HCT116 (cell line): ENCODE measurements at regions not wholly inside any gene's neighbourhood (a gene's known extent, or its start where the extent isn't known, plus 50 kb on each side); places are given as distances from the start of the nearest gene placed in this dataset.
"Not testable (repeated sequence)": the region's sequence is repeated elsewhere in the genome, so short reads cannot be mapped to it uniquely, and the experiment has no call there.

Experiments used
- ATAC-seq: fragments of 200-7000 bp; cut with Tn5 transposase; 2 replicates; pipeline ENCODE4 v1.9.1; 2020; ENCODE audit warnings: mild to moderate bottlenecking, moderate library complexity
- BruUV-seq: library from RNA; stranded (reverse); fragments of 400-500 nt; replicated peaks from 2 replicates; lab custom pipeline; 2021; lab: Mats Ljungman, UMichigan
- CTCF ChIA-PET: fragments of 300-600 bp; sonication (Branson Sonifier 250); formaldehyde crosslinking; loops from one replicate; lab custom pipeline; 2021; ENCODE audit warnings: antibody characterized with exemption; lab: Charles Lee
- POLR2A ChIA-PET: fragments of 300-600, 350-600 bp; sonication (Branson Sonifier 250); formaldehyde crosslinking; loops from one replicate; lab custom pipeline; 2021; ENCODE audit warnings: antibody characterized with exemption; lab: Charles Lee
- RAD21 ChIA-PET, 2 experiments: fragments of 300-600 bp; sonication (Branson Sonifier 250); formaldehyde crosslinking; loops; one replicate each; lab custom pipeline; 2023; ENCODE audit warnings: low total read pairs in 2 of 2; ENCODE audit not compliant: uncharacterized antibody in 2 of 2, unreplicated experiment in 2 of 2, low non-redundant PET in 1 of 2; lab: Charles Lee
- DNase-seq: peaks from one replicate; pipeline ENCODE4 v3.0.0-alpha.2; 2010; ENCODE audit warnings: low read depth, low spot score
- H2AFZ ChIP-seq: fragments of 200-600 bp; shearing (Covaris generic), sonication (generic); 2 replicates; pipeline ENCODE4 v1.6.1; 2017; ENCODE audit warnings: low read depth, mixed run types, mixed read lengths, antibody characterized with exemption, low read length; ENCODE audit not compliant: poor library complexity, severe bottlenecking
- H3K27ac ChIP-seq: 2 replicates; pipeline ENCODE4 v1.5.1; 2012; ENCODE audit warnings: low read depth, low read length
- H3K27me3 ChIP-seq: fragments of 200-600 bp; sonication (generic); 2 replicates; pipeline ENCODE4 v1.6.1; 2016; ENCODE audit warnings: mixed run types, low read length, mixed read lengths; ENCODE audit not compliant: insufficient read depth
- H3K36me3 ChIP-seq, 2 experiments: fragments of 200-500 bp in 1 of 2; fragments of 200-600 bp in 1 of 2; sonication (Bioruptor generic) in 1 of 2; sonication (generic) in 1 of 2; 2 replicates each; pipeline versions ENCODE4 v1.5.1 to v1.6.1; 2014 to 2016; ENCODE audit warnings: low read length in 2 of 2, inconsistent platforms in 1 of 2, mixed read lengths in 1 of 2, mixed run types in 1 of 2; ENCODE audit not compliant: insufficient read depth in 2 of 2, control insufficient read depth in 1 of 2
- H3K4me1 ChIP-seq, 2 experiments: fragments of 200-600 bp in 1 of 2; sonication (generic) in 1 of 2; 2 replicates each; pipeline versions ENCODE4 v1.5.1 to v1.6.1; 2012 to 2017; ENCODE audit warnings: low read length in 2 of 2, inconsistent platforms in 1 of 2, mild to moderate bottlenecking in 1 of 2, mixed read lengths in 1 of 2, mixed run types in 1 of 2, moderate library complexity in 1 of 2; ENCODE audit not compliant: insufficient read depth in 2 of 2, control insufficient read depth in 1 of 2
- H3K4me2 ChIP-seq: fragments of 200-600 bp; sonication (generic); 2 replicates; pipeline ENCODE4 v1.6.1; 2017; ENCODE audit warnings: mixed run types, low read length, mixed read lengths
- H3K4me3 ChIP-seq, 2 experiments: fragments of 200-600 bp in 1 of 2; sonication (generic) in 1 of 2; replicated peaks in 1 of 2; 2 replicates each; pipeline ENCODE4 v1.5.1; 2011 to 2016; ENCODE audit warnings: low read length in 2 of 2, control low read depth in 1 of 2, low read depth in 1 of 2, mild to moderate bottlenecking in 1 of 2, mixed read lengths in 1 of 2, mixed run types in 1 of 2
- H3K79me2 ChIP-seq: fragments of 200-600 bp; sonication (generic); 2 replicates; pipeline ENCODE4 v1.6.1; 2017; ENCODE audit warnings: mild to moderate bottlenecking, mixed run types, low read length, moderate library complexity, mixed read lengths; ENCODE audit not compliant: insufficient read depth
- H3K9ac ChIP-seq: fragments of 200-600 bp; sonication (generic); 2 replicates; pipeline ENCODE4 v1.6.1; 2016; ENCODE audit warnings: low read length, mixed read lengths
- H3K9me2 ChIP-seq: fragments of 200-600 bp; sonication (generic), shearing (Covaris generic); 2 replicates; pipeline ENCODE4 v1.6.1; 2017; ENCODE audit warnings: mixed run types, mild to moderate bottlenecking, moderate library complexity; ENCODE audit not compliant: insufficient read depth
- H3K9me3 ChIP-seq, 2 experiments: fragments of 200-500 bp in 1 of 2; fragments of 200-600 bp in 1 of 2; sonication (Bioruptor generic) in 1 of 2; sonication (generic) in 1 of 2; 2 replicates each; pipeline ENCODE4 v1.6.1; 2014 to 2017; ENCODE audit warnings: low read length in 2 of 2, mixed read lengths in 2 of 2, inconsistent platforms in 1 of 2, low read depth in 1 of 2, mild to moderate bottlenecking in 1 of 2, mixed run types in 1 of 2, moderate library complexity in 1 of 2; ENCODE audit not compliant: control insufficient read depth in 1 of 2, insufficient read depth in 1 of 2
- H4K20me1 ChIP-seq: fragments of 200-600 bp; sonication (generic), shearing (Covaris generic); 2 replicates; pipeline ENCODE4 v1.6.1; 2017; ENCODE audit warnings: mixed run types, mild to moderate bottlenecking, moderate library complexity; ENCODE audit not compliant: insufficient read depth
- ATF3 ChIP-seq: IDR thresholded peaks from 2 replicates; pipeline ENCODE4 v1.6.1; 2012
- CBX3 ChIP-seq: IDR thresholded peaks from 2 replicates; pipeline ENCODE4 v1.6.1; 2012; ENCODE audit warnings: low read depth
- EGR1 ChIP-seq: IDR thresholded peaks from 2 replicates; pipeline ENCODE4 v1.6.1; 2012; ENCODE audit warnings: low read depth
- ELF1 ChIP-seq: IDR thresholded peaks from 2 replicates; pipeline ENCODE4 v1.6.1; 2012; ENCODE audit warnings: low read depth, borderline replicate concordance
- JUND ChIP-seq: IDR thresholded peaks from 2 replicates; pipeline ENCODE4 v1.6.1; 2012
- POLR2A ChIP-seq: IDR thresholded peaks from 2 replicates; pipeline ENCODE4 v1.7.0; 2011; ENCODE audit warnings: borderline replicate concordance; ENCODE audit not compliant: insufficient read depth, insufficient read length; ENCODE audit errors: extremely low read depth
- RAD21 ChIP-seq: IDR thresholded peaks from 2 replicates; pipeline ENCODE4 v1.6.1; 2012; ENCODE audit warnings: low read depth, mild to moderate bottlenecking
- TCF7L2 ChIP-seq: IDR thresholded peaks from 2 replicates; pipeline ENCODE4 v1.7.0; 2011; ENCODE audit warnings: borderline replicate concordance, inconsistent platforms; ENCODE audit not compliant: insufficient read depth, insufficient read length; ENCODE audit errors: extremely low read depth
- YY1 ChIP-seq: IDR thresholded peaks from 2 replicates; pipeline ENCODE4 v1.6.1; 2011; ENCODE audit warnings: low read length, low read depth, moderate library complexity, mild to moderate bottlenecking; ENCODE audit not compliant: insufficient replicate concordance; ENCODE audit errors: extremely low read depth
- ZNF274 ChIP-seq: fragments of 200-500 bp; sonication (Bioruptor generic); IDR thresholded peaks from 2 replicates; pipeline ENCODE4 v1.6.1; 2014; ENCODE audit warnings: mild to moderate bottlenecking, low read depth, low read length, inconsistent platforms
- intact Hi-C: fragments of 100-400 bp; cut with micrococcal nuclease; formaldehyde crosslinking; loops from 2 replicates; pipeline ENCODE4 v1.10.0; 2022
- TF ChIP-seq, protein P1 (sequence below): IDR thresholded peaks from 2 replicates; pipeline ENCODE4 v1.6.1; 2012
- TF ChIP-seq, protein P2 (sequence below), 3 experiments: fragments of 200-600 bp in 1 of 3; sonication (generic) in 1 of 3; IDR thresholded peaks in 2 of 3; conservative IDR thresholded peaks in 1 of 3; 2 replicates each; pipeline ENCODE4 v1.5.1; 2012 to 2017; ENCODE audit warnings: low read depth in 2 of 3, low read length in 2 of 3, antibody characterized with exemption in 1 of 3, borderline replicate concordance in 1 of 3, control low read depth in 1 of 3, mild to moderate bottlenecking in 1 of 3, mixed read lengths in 1 of 3, mixed run types in 1 of 3, moderate library complexity in 1 of 3; ENCODE audit not compliant: insufficient read depth in 1 of 3

DNA sequence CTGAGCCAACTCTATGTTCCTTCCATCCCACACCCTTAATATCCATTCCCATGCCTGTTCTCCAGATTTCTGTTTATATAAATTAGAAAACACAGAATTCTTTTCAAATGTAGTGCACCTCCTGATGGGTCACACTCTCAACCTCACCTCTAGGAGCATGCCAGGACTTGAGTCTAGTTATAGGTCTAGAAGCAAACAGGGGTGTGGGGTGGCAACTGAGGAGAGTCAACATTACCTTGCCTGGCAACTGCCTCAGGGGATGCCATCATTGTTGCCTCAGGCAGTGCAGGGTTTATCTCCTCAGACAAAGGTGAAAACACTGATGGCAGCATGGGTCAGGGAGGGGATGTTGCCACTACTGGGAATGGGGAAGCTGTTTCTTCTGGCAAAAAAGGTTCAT lies 181.0 kb upstream of the IPO5 start:
- H3K4me2 ChIP-seq, H4K20me1 ChIP-seq, RAD21 ChIA-PET, H3K4me1 ChIP-seq, H3K79me2 ChIP-seq, H3K27me3 ChIP-seq, CTCF ChIA-PET, BruUV-seq, H3K9me2 ChIP-seq, H3K4me3 ChIP-seq, DNase-seq, intact Hi-C loops, H3K9ac ChIP-seq, ATAC-seq, H3K36me3 ChIP-seq, H3K9me3 ChIP-seq, H2AFZ ChIP-seq, H3K27ac ChIP-seq, POLR2A ChIA-PET: not testable (repeated sequence)

DNA sequence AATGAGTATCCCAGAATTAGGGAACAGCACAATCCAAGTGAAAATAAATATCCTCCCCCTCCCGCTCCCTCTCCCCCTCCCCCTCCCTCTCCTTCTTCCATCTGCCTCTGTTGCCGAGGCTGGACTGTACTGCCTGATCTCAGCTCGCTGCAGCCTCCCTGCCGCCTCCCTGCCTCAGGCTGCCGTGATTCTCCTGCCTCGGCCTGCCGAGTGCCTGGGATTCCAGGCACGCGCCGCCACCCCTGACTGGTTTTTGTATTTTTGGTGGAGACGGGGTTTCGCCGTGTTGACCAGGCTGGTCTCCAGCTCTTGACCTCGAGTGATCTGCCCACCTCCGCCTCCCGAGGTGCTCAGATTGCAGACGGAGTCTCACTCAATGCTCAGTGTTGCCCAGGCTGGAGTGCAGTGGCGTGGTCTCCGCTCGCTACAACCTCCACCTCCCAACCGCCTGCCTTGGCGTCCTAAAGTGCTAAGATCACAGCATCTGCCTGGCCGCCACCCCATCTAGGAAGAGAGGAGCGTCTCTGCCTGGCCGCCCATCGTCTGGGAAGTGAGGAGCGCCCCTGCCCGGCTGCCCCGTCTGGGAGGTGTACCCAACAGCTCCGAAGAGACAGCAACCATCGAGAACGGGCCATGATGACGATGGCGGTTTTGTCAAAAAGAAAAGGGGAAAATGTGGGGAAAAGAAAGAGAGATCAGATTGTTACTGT lies 178.9 kb upstream of the IPO5 start:
- H3K27me3 ChIP-seq, BruUV-seq, H3K4me1 ChIP-seq, intact Hi-C loops, H3K9me3 ChIP-seq, CTCF ChIA-PET, POLR2A ChIA-PET, H3K4me2 ChIP-seq, DNase-seq, RAD21 ChIA-PET, H3K9ac ChIP-seq, ATAC-seq, H2AFZ ChIP-seq, H3K36me3 ChIP-seq, H3K4me3 ChIP-seq, H3K79me2 ChIP-seq, H3K9me2 ChIP-seq, H3K27ac ChIP-seq, H4K20me1 ChIP-seq: not testable (repeated sequence)

- H3K9me2 ChIP-seq, result no peaks in the 10 kb centered on the region
- H3K9me3 ChIP-seq, result no peaks in the 10 kb centered on the region
- H3K27me3 ChIP-seq, result no peaks in the 10 kb centered on the region
- ATAC-seq (no peak), DNase-seq (no peak)
- no TSS peak for BruUV-seq
- POLR2A ChIA-PET, result no interaction called here
- no peak overlapping the region for H2AFZ ChIP-seq
- intact Hi-C loops, result no loop called here
- H3K9ac ChIP-seq, result no peak overlapping the region
- CTCF ChIA-PET, result no interaction called here
- RAD21 ChIA-PET, result no interaction called here
- no peak overlapping the region for H3K4me2 ChIP-seq
- no peaks in the 10 kb centered on the region for H4K20me1 ChIP-seq
- no peaks in the 10 kb centered on the region for H3K36me3 ChIP-seq
- H3K4me1 ChIP-seq, result no peaks in the 10 kb centered on the region
- H3K79me2 ChIP-seq, result no peaks in the 10 kb centered on the region
- H3K27ac ChIP-seq, result no peak overlapping the region
- H3K4me3 ChIP-seq, result no peak overlapping the region
- no peak for TF ChIP-seq EGR1
- TF ChIP-seq YY1, result no peak
- no peak for TF ChIP-seq CBX3
- TF ChIP-seq TCF7L2, result no peak
- TF ChIP-seq ATF3, result no peak
- no peak for TF ChIP-seq POLR2A
- no peak for TF ChIP-seq ZNF274
- TF ChIP-seq RAD21, result no peak
- TF ChIP-seq, protein P1, sequence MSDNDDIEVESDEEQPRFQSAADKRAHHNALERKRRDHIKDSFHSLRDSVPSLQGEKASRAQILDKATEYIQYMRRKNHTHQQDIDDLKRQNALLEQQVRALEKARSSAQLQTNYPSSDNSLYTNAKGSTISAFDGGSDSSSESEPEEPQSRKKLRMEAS, result no peak
- TF ChIP-seq ELF1, result no peak
- TF ChIP-seq, protein P2, sequence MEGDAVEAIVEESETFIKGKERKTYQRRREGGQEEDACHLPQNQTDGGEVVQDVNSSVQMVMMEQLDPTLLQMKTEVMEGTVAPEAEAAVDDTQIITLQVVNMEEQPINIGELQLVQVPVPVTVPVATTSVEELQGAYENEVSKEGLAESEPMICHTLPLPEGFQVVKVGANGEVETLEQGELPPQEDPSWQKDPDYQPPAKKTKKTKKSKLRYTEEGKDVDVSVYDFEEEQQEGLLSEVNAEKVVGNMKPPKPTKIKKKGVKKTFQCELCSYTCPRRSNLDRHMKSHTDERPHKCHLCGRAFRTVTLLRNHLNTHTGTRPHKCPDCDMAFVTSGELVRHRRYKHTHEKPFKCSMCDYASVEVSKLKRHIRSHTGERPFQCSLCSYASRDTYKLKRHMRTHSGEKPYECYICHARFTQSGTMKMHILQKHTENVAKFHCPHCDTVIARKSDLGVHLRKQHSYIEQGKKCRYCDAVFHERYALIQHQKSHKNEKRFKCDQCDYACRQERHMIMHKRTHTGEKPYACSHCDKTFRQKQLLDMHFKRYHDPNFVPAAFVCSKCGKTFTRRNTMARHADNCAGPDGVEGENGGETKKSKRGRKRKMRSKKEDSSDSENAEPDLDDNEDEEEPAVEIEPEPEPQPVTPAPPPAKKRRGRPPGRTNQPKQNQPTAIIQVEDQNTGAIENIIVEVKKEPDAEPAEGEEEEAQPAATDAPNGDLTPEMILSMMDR (IDR thresholded peaks at IDR 0.05 in 2 of 3, conservative IDR thresholded peaks at IDR 0.05 in 1 of 3; ENCODE audit: borderline replicate concordance in 1 of 3, insufficient read depth in 1 of 3, low read depth in 2 of 3, low read length in 2 of 3), result no peak
- no peak for TF ChIP-seq JUND
Measured at GRCh38 chr13:97780486-97780885, 173.0 kb upstream of the IPO5 start.
